ENCODE measurements at regions not wholly inside any gene's neighbourhood (a gene's known extent, or its start where the extent isn't known, plus 50 kb on each side); places are given as distances from the start of the nearest gene placed in this dataset.

- Histone ChIP-seq H3K4me1 (ENCODE audit: control insufficient read depth, insufficient read depth, low read length) (no peaks in the 10 kb centered on the region), H3K9ac (ENCODE audit: control insufficient read depth, insufficient read depth, low read length) (no peak overlapping the region), H3K79me2 (ENCODE audit: control insufficient read depth, insufficient read depth, low read length) (no peaks in the 10 kb centered on the region), H3K9me3 (replicated peaks; ENCODE audit: control insufficient read depth, insufficient read depth, low read length) (no peaks in the 10 kb centered on the region), H2AFZ (ENCODE audit: control insufficient read depth, low read depth, low read length) (no peak overlapping the region), H3K4me3 (no peak overlapping the region), H3K36me3 (ENCODE audit: control insufficient read depth in 2 of 2, insufficient read depth in 2 of 2, low read length in 1 of 2) (no peaks in the 10 kb centered on the region), H3K27ac (ENCODE audit: control insufficient read depth, insufficient read depth) (no peak overlapping the region), H3K4me2 (ENCODE audit: control insufficient read depth, insufficient read depth) (no peak overlapping the region), H3K27me3 (replicated peaks in 1 of 2; ENCODE audit: control insufficient read depth in 2 of 2, insufficient read depth in 2 of 2, low read length in 1 of 2) (no peaks in the 10 kb centered on the region), H4K20me1 (ENCODE audit: control insufficient read depth, insufficient read depth) (no peaks in the 10 kb centered on the region)
- intact Hi-C loops (cut with micrococcal nuclease; ENCODE audit: unreplicated experiment) (no loop called here), in situ Hi-C loops (cut with MboI) (no loop called here)
- no TSS peak for BruUV-seq (replicated peaks)
- DNase-seq (ENCODE audit: low read depth, low spot score), result no peak
- no peak for ATAC-seq
- FAIRE-seq, result no peak
- TF ChIP-seq CBX3 (IDR thresholded peaks at IDR 0.05; ENCODE audit: borderline replicate concordance, low read depth) (no peak), BMI1 (IDR thresholded peaks at IDR 0.05; ENCODE audit: borderline replicate concordance) (no peak), SP1 (IDR thresholded peaks at IDR 0.05; ENCODE audit: low read depth, low read length) (no peak), ATF3 (IDR thresholded peaks at IDR 0.05; ENCODE audit: borderline replicate concordance, extremely low read depth, low read depth, low read length) (no peak), NFYB (IDR thresholded peaks at IDR 0.05; ENCODE audit: insufficient read depth, low read depth, low read length) (no peak)
- 0% methylated on average over 4 of the region's 4 CpGs for WGBS (ENCODE audit: insufficient coverage, insufficient replicate concordance, low lambda C conversion rate, missing lambda C conversion rate)
- ChIA-PET RAD21 (ENCODE audit: unreplicated experiment) (no interaction called here), CTCF (no interaction called here), SMC1A (ENCODE audit: uncharacterized antibody, unreplicated experiment) (no interaction called here), POLR2A (no interaction called here)
These were observed 832.0 kb downstream of the TLR4 start for GRCh38 chr9:118536153-118536552.

DNA sequence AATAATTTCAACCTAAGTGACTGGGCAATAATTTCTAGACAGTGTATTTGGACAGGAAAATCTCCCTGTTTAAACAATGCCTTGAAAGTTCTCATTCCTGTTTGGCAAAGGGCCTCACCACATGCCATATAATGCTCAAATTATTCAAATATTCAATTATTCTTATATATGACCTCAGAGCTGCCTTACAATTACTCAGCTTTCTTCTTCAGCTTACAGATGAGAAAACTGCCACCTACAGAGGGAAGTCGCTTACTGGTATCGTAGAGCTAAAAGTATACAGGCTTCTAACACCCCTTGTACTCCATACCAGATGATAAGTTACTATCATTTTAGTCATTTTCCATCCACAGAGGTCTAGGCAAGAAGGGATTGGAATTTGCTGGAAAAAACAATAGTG is 830.3 kb downstream of the BRINP1 start:
- Histone ChIP-seq H3K4me2 (ENCODE audit: control insufficient read depth, insufficient read depth) (no peak overlapping the region), H3K27me3 (replicated peaks in 1 of 2; ENCODE audit: control insufficient read depth in 2 of 2, insufficient read depth in 2 of 2, low read length in 1 of 2) (no peaks in the 10 kb centered on the region), H3K36me3 (ENCODE audit: control insufficient read depth in 2 of 2, insufficient read depth in 2 of 2, low read length in 1 of 2) (no peaks in the 10 kb centered on the region), H3K9me3 (replicated peaks; ENCODE audit: control insufficient read depth, insufficient read depth, low read length) (no peaks in the 10 kb centered on the region), H4K20me1 (ENCODE audit: control insufficient read depth, insufficient read depth) (no peaks in the 10 kb centered on the region), H3K9ac (ENCODE audit: control insufficient read depth, insufficient read depth, low read length) (no peak overlapping the region), H3K27ac (ENCODE audit: control insufficient read depth, insufficient read depth) (no peak overlapping the region), H3K4me1 (ENCODE audit: control insufficient read depth, insufficient read depth, low read length) (no peaks in the 10 kb centered on the region), H3K79me2 (ENCODE audit: control insufficient read depth, insufficient read depth, low read length) (no peaks in the 10 kb centered on the region), H2AFZ (ENCODE audit: control insufficient read depth, low read depth, low read length) (no peak overlapping the region), H3K4me3 (no peak overlapping the region)
- in situ Hi-C loops (cut with MboI), result no loop called here
- ChIA-PET RAD21 (ENCODE audit: unreplicated experiment) (interaction anchor here (2.0 kb wide), 1 partner anchor 10 kb away, joined by 9 read pairs; no protein-coding TSS in a partner anchor), SMC1A (ENCODE audit: uncharacterized antibody, unreplicated experiment) (interaction anchor here (1.3 kb wide), 1 partner anchor 9 kb away, joined by 4 read pairs; no protein-coding TSS in a partner anchor), CTCF (interaction anchor here (1.2 kb wide), 1 partner anchor 16 kb away, joined by 3 read pairs; no protein-coding TSS in a partner anchor), POLR2A (no interaction called here)
- intact Hi-C loops (cut with micrococcal nuclease; ENCODE audit: unreplicated experiment), result no loop called here
- no peak for DNase-seq (ENCODE audit: low read depth, low spot score)
- no peak for TF ChIP-seq SMAD5 (IDR thresholded peaks at IDR 0.05; ENCODE audit: low read depth)
- no peak for TF ChIP-seq LARP7 (IDR thresholded peaks at IDR 0.05)
- TF ChIP-seq ZBTB4 (CRISPR knock-in tag; IDR thresholded peaks at IDR 0.05), result no peak
- TF ChIP-seq POLR2AphosphoS2 (IDR thresholded peaks at IDR 0.05; ENCODE audit: low read depth, low read length), result no peak
- WGBS (ENCODE audit: insufficient coverage, insufficient replicate concordance, low lambda C conversion rate, missing lambda C conversion rate), result 21% methylated on average over 2 of the region's 2 CpGs
- BruUV-seq (replicated peaks), result no TSS peak
- ATAC-seq, result no peak
- FAIRE-seq, result no peak

All from GM12878 (cell line).